CD4-positive, CD25-positive, alpha-beta regulatory T cell (primary cell): ENCODE measurements at regions not wholly inside any gene's neighbourhood (a gene's known extent, or its start where the extent isn't known, plus 50 kb on each side); places are given as distances from the start of the nearest gene placed in this dataset.

Experiments
- ATAC-seq, 2 donors: fragments of 150-1000 bp; cut with Tn5 transposase; one replicate each; pipeline ENCODE4 v1.10.0; 2021; ENCODE audit warnings: low read depth in 2 of 2, moderate number of reproducible peaks in 2 of 2, moderate library complexity in 1 of 2
- DNase-seq, 3 donors: peaks; one replicate each; pipeline versions ENCODE4 v3.0.0 to v3.0.0-alpha.2; 2012 to 2022; ENCODE audit warnings: mixed read lengths in 1 of 3
- H3K27ac ChIP-seq: one replicate; pipeline ENCODE4 v1.7.0; 2013; ENCODE audit warnings: mild to moderate bottlenecking, low read length; ENCODE audit not compliant: insufficient read depth, poor library complexity, severe bottlenecking
- H3K27me3 ChIP-seq: one replicate; pipeline ENCODE4 v1.7.0; 2013; ENCODE audit warnings: low read length; ENCODE audit not compliant: control insufficient read depth, insufficient read depth
- H3K36me3 ChIP-seq: one replicate; pipeline ENCODE4 v1.7.0; 2013; ENCODE audit warnings: mild to moderate bottlenecking, low read length, moderate library complexity; ENCODE audit not compliant: control insufficient read depth, insufficient read depth
- H3K4me1 ChIP-seq: 2 replicates; pipeline ENCODE4 v1.7.0; 2013; ENCODE audit warnings: mild to moderate bottlenecking, low read length; ENCODE audit not compliant: insufficient read depth, control insufficient read depth, poor library complexity, severe bottlenecking
- H3K4me3 ChIP-seq: one replicate; pipeline ENCODE4 v1.7.0; 2013; ENCODE audit warnings: low read depth, mild to moderate bottlenecking, low read length, moderate library complexity
- H3K9me3 ChIP-seq, 2 experiments: 1 replicate in 1 of 2; 2 replicates in 1 of 2; pipeline ENCODE4 v1.7.0; 2013; ENCODE audit warnings: low read length in 2 of 2, mild to moderate bottlenecking in 1 of 2, moderate library complexity in 1 of 2; ENCODE audit not compliant: control insufficient read depth in 2 of 2
- H3K27ac Mint-ChIP-seq, 3 donors: one replicate each; pipeline ENCODE4 v1.8.0; 2020 to 2022; ENCODE audit warnings: mild to moderate bottlenecking in 3 of 3, mixed read lengths in 3 of 3, moderate library complexity in 2 of 3
- H3K27me3 Mint-ChIP-seq: one replicate; pipeline ENCODE4 v1.8.0; 2022; ENCODE audit warnings: mild to moderate bottlenecking, mixed read lengths
- H3K36me3 Mint-ChIP-seq: one replicate; pipeline ENCODE4 v1.8.0; 2020; ENCODE audit warnings: mixed read lengths
- H3K4me1 Mint-ChIP-seq, 4 donors: one replicate each; pipeline ENCODE4 v1.8.0; 2020 to 2022; ENCODE audit warnings: mixed read lengths in 4 of 4, mild to moderate bottlenecking in 1 of 4
- H3K4me3 Mint-ChIP-seq, 4 donors: one replicate each; pipeline ENCODE4 v1.8.0; 2020 to 2022; ENCODE audit warnings: mild to moderate bottlenecking in 4 of 4, mixed read lengths in 4 of 4, moderate library complexity in 3 of 4
- H3K9me3 Mint-ChIP-seq, 7 donors: one replicate each; pipeline ENCODE4 v1.8.0; 2020 to 2022; ENCODE audit warnings: mixed read lengths in 7 of 7, mild to moderate bottlenecking in 3 of 7, moderate library complexity in 2 of 7

DNA sequence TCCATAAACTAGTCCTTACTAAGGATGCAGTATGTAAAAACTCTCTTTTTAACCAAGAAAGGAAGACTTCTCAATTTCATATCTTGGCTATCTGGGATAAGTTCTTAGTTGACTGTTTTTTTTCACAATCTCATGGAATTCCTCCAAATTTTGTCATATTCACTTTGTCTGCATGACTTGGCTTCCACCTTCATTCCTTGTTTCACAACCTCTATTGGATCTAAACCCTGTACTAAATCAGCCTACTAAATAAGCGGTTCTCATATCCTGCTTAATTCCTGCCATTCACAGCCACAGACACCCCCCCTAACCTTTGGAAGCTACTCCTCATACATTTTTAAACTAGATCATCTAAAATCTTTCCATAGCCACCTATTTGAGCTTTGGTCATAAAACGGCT, 370.6 kb upstream of the NAALADL2 start:
- Mint-ChIP-seq H3K9me3 (peaks cover 4 to 26% (median 7%) of the 10 kb centered on the region in 7 donors), H3K27me3 (no peaks in the 10 kb centered on the region), H3K4me3 (no peak overlapping the region), H3K36me3 (no peaks in the 10 kb centered on the region), H3K4me1 (no peaks in the 10 kb centered on the region), H3K27ac (no peak overlapping the region)
- H3K9me3 ChIP-seq, result peaks cover 0 to 3% of the 10 kb centered on the region in 2 experiments
- no peaks in the 10 kb centered on the region for H3K4me1 ChIP-seq
- ATAC-seq (no peak), DNase-seq (no peak)
- H3K27ac ChIP-seq, result no peak overlapping the region
- no peaks in the 10 kb centered on the region for H3K36me3 ChIP-seq
- no peaks in the 10 kb centered on the region for H3K27me3 ChIP-seq
- no peak overlapping the region for H3K4me3 ChIP-seq

DNA sequence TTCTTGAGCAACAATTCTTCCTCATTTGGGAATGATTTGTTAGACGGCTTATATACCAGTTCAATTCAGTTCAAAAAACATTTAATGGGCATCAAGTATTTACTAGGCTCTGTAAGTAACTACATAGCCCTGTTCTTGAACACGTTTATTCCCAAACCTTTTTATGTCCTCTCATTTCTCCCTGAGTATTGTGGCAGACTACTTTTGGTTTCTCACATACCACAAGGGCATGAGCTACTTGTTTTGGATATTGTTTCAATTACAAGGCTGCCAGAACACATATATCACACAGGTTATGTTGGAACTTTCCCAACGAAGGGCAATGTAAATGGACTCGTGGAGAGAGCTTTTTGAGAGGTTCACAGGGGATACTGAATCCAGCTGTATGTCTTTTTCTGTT, 363.8 kb upstream of the NAALADL2 start:
- no peaks in the 10 kb centered on the region for H3K4me1 ChIP-seq
- no peak overlapping the region for H3K4me3 ChIP-seq
- no peak overlapping the region for H3K27ac ChIP-seq
- no peaks in the 10 kb centered on the region for H3K9me3 ChIP-seq
- H3K27me3 ChIP-seq, result no peaks in the 10 kb centered on the region
- no peaks in the 10 kb centered on the region for H3K36me3 ChIP-seq
- peaks cover 0 to 10% (median 2%) of the 10 kb centered on the region in 7 donors for H3K9me3 Mint-ChIP-seq
- H3K27ac Mint-ChIP-seq, result no peak overlapping the region
- no peak overlapping the region for H3K4me3 Mint-ChIP-seq
- H3K4me1 Mint-ChIP-seq, result no peaks in the 10 kb centered on the region
- DNase-seq, result no peak
- H3K27me3 Mint-ChIP-seq, result no peaks in the 10 kb centered on the region
- no peak for ATAC-seq
- H3K36me3 Mint-ChIP-seq, result no peaks in the 10 kb centered on the region

DNA sequence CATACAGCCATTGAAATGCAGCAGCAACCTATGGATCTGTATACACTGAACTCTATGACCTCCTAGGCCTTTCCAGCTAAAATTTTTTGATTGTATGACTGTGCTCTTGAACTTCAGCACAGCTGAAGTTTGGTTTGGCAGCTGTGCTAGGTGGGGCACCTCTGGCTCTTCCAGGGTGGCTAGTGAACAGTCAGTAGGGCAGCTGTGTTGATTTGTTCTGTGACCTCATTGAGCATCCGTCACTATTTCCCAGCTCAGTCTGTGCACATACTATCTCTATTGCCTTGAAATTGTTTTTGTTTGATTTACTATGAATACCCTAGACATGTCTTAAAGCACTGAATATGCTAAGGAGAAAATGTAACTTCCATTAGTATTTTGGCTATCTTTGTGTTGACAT, 363.2 kb upstream of the NAALADL2 start:
- Histone ChIP-seq H3K4me3 (no peak overlapping the region), H3K9me3 (no peaks in the 10 kb centered on the region), H3K27me3 (no peaks in the 10 kb centered on the region), H3K27ac (no peak overlapping the region), H3K4me1 (no peaks in the 10 kb centered on the region), H3K36me3 (no peaks in the 10 kb centered on the region)
- peaks cover 0 to 11% (median 2%) of the 10 kb centered on the region in 7 donors for H3K9me3 Mint-ChIP-seq
- no peak for ATAC-seq
- DNase-seq, result no peak
- H3K4me3 Mint-ChIP-seq, result no peak overlapping the region
- H3K27me3 Mint-ChIP-seq, result no peaks in the 10 kb centered on the region
- H3K4me1 Mint-ChIP-seq, result no peaks in the 10 kb centered on the region
- H3K27ac Mint-ChIP-seq, result no peak overlapping the region
- H3K36me3 Mint-ChIP-seq, result no peaks in the 10 kb centered on the region

DNA sequence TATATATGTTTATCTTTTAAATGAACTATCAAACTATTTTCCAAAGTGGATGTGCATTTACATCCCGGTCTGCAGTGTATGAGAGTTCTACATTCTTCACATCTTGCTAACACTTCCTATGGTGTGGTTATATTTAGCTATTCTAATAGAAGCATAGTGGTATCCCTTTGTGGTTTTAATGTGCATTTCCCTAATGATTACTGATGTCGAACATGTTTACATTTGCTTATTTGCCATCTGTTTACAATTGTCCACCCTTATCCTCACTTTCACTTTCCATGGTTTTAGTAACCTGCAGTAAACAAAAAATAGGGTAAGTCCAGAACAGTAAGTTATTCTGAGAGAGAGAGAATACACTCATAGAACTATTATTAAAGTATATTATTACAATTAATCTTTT, 360.5 kb upstream of the NAALADL2 start:
- no peaks in the 10 kb centered on the region for H3K36me3 ChIP-seq
- no peak for ATAC-seq
- H3K4me1 ChIP-seq, result no peaks in the 10 kb centered on the region
- peaks cover 0 to 9% (median 2%) of the 10 kb centered on the region in 7 donors for H3K9me3 Mint-ChIP-seq
- no peaks in the 10 kb centered on the region for H3K27me3 ChIP-seq
- DNase-seq, result no peak
- no peaks in the 10 kb centered on the region for H3K27me3 Mint-ChIP-seq
- H3K4me3 Mint-ChIP-seq, result no peak overlapping the region
- no peaks in the 10 kb centered on the region for H3K36me3 Mint-ChIP-seq
- no peaks in the 10 kb centered on the region for H3K4me1 Mint-ChIP-seq
- H3K9me3 ChIP-seq, result no peaks in the 10 kb centered on the region
- H3K27ac ChIP-seq, result no peak overlapping the region
- no peak overlapping the region for H3K27ac Mint-ChIP-seq
- H3K4me3 ChIP-seq, result no peak overlapping the region

DNA sequence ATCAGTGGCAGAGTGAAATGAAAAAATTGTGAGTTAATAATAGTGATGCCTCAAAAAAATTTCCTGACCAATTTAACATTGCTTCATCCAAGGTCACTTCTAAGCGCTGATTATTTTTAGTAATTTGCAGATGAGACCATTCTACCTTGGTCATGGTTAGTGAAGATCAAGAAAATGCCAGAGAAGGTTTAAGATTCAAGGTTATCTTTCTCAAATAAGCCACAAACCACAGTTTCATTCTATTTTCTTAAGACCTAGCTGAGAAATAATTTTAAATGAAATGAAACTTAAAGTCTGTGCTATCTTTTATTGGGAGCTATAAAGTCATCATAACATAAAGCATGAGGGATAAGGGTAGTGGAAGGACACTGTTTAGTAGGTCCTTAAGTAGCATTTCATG, 353.9 kb upstream of the NAALADL2 start:
- Mint-ChIP-seq H3K27me3 (no peaks in the 10 kb centered on the region), H3K27ac (no peak overlapping the region), H3K4me3 (no peak overlapping the region), H3K9me3 (peaks cover 0 to 4% (median 2%) of the 10 kb centered on the region in 7 donors), H3K36me3 (no peaks in the 10 kb centered on the region), H3K4me1 (no peaks in the 10 kb centered on the region)
- ATAC-seq (no peak), DNase-seq (no peak)
- Histone ChIP-seq H3K27ac (no peak overlapping the region), H3K27me3 (no peaks in the 10 kb centered on the region), H3K4me1 (no peaks in the 10 kb centered on the region), H3K9me3 (no peaks in the 10 kb centered on the region), H3K36me3 (no peaks in the 10 kb centered on the region), H3K4me3 (no peak overlapping the region)

DNA sequence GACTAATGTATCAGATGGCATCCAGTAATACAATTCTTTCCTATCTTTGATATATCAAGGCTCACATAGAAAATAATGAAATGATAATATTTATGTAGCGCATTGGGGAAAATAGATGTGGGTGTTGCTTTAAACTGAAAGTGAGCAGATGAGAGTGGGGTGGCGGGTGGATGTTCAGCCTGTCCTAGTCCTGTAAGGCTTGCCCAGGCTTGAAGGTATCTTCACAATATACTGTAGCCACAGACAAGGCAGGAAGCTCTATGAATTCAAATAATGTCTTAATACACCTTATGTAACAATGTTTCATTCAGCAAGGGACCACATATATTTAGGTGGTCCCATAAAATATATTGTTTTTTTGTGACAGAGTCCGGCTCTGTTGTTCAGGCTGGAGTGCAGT, 334.9 kb upstream of the NAALADL2 start:
- no peak for ATAC-seq
- H3K36me3 Mint-ChIP-seq, result no peaks in the 10 kb centered on the region
- Histone ChIP-seq H3K4me3 (no peak overlapping the region), H3K4me1 (no peaks in the 10 kb centered on the region), H3K36me3 (no peaks in the 10 kb centered on the region), H3K9me3 (no peaks in the 10 kb centered on the region), H3K27me3 (no peaks in the 10 kb centered on the region), H3K27ac (no peak overlapping the region)
- no peak for DNase-seq
- no peak overlapping the region for H3K4me3 Mint-ChIP-seq
- no peak overlapping the region for H3K27ac Mint-ChIP-seq
- H3K27me3 Mint-ChIP-seq, result no peaks in the 10 kb centered on the region
- peaks cover 0 to 10% (median 5%) of the 10 kb centered on the region in 7 donors for H3K9me3 Mint-ChIP-seq
- H3K4me1 Mint-ChIP-seq, result peaks cover 0 to 5% (median 0%) of the 10 kb centered on the region in 4 donors

DNA sequence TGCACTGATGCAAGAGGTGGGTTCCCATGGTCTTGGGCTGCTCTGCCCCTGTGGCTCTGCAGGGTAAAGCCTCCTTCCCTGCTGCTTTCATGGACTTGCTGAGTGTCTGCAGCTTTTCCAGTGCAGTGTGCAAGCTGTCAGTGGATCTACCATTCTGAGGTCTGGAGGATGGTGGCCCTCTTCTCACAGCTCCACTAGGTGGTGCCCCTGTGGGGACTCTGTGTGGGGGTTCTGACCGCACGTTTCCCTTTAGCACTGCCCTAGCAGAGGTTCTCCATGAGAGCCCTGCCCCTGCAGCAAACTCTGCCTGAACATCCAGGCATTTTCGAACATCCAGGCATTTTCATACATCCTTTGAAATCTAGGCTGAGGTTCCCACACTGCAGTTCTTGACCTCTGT, 329.8 kb upstream of the NAALADL2 start:
- Mint-ChIP-seq H3K27ac (no peak overlapping the region), H3K4me1 (no peaks in the 10 kb centered on the region), H3K9me3 (peaks cover 0 to 18% (median 5%) of the 10 kb centered on the region in 7 donors), H3K4me3 (no peak overlapping the region), H3K36me3 (no peaks in the 10 kb centered on the region), H3K27me3 (no peaks in the 10 kb centered on the region)
- Histone ChIP-seq H3K27me3 (no peaks in the 10 kb centered on the region), H3K27ac (no peak overlapping the region), H3K36me3 (no peaks in the 10 kb centered on the region), H3K4me1 (no peaks in the 10 kb centered on the region), H3K4me3 (no peak overlapping the region), H3K9me3 (no peaks in the 10 kb centered on the region)
- DNase-seq, result no peak
- no peak for ATAC-seq

DNA sequence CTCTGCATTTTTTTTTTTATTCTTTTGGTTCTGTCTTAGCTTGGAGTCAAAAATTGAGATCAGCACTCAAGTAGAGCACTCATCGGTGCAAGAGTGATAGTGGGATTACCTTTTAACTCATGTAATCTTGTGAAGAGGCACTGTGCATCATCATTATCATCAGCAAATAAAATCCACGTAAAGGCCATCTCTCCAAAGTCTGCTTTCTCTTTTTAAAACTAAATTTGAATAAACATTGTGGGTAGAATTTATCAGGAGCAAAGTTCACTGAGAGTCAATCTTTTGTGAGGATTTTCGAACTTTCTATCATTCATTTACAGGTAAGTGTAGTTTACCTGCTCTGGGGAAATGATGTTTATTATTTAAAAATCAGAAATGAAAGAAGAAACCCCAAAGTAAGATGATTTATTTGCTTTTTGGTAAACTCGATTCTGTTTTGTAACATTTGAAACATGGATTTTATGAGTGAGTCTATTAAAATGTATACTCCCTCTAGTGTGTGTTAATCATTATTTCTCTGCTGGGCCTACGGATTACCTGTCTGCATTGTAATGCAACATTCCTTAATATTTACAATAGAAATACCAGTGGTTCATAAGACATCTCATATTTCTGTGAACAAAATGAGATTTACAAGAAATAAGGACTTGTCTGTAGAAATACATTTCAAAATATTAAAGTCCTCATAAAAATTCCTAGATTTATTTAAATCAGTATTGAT, 327.7 kb upstream of the NAALADL2 start:
- H3K27me3 Mint-ChIP-seq, result no peaks in the 10 kb centered on the region
- no peak overlapping the region for H3K4me3 Mint-ChIP-seq
- DNase-seq (no peak), ATAC-seq (no peak)
- H3K27ac Mint-ChIP-seq, result no peak overlapping the region
- H3K9me3 Mint-ChIP-seq, result peaks cover 0 to 18% (median 6%) of the 10 kb centered on the region in 7 donors
- H3K9me3 ChIP-seq, result no peaks in the 10 kb centered on the region
- no peak overlapping the region for H3K27ac ChIP-seq
- H3K4me1 ChIP-seq, result no peaks in the 10 kb centered on the region
- no peaks in the 10 kb centered on the region for H3K36me3 Mint-ChIP-seq
- no peaks in the 10 kb centered on the region for H3K36me3 ChIP-seq
- no peaks in the 10 kb centered on the region for H3K27me3 ChIP-seq
- no peak overlapping the region for H3K4me3 ChIP-seq
- no peaks in the 10 kb centered on the region for H3K4me1 Mint-ChIP-seq
